ENCODE measurements at regions not wholly inside any gene's neighbourhood (a gene's known extent, or its start where the extent isn't known, plus 50 kb on each side); places are given as distances from the start of the nearest gene placed in this dataset.

GRCh38 chrX:116281106-116281505 is 110.6 kb downstream of the AGTR2 start:
- H3K4me2 ChIP-seq (ENCODE audit: control insufficient read depth, extremely low read depth, insufficient read depth, low read depth, low read length): no peak overlapping the region
- H3K36me3 ChIP-seq (ENCODE audit: control insufficient read depth in 2 of 2, extremely low read depth in 1 of 2, insufficient read depth in 2 of 2, low read length in 2 of 2): no peaks in the 10 kb centered on the region
- H4K20me1 ChIP-seq (ENCODE audit: control insufficient read depth, extremely low read depth, insufficient read depth, low read length): no peaks in the 10 kb centered on the region
- peak; percentile 62 for FAIRE-seq
- peak overlapping the region; percentile 23 for H3K27ac ChIP-seq (ENCODE audit: control insufficient read depth, insufficient read depth, low read length)
- no peaks in the 10 kb centered on the region for H3K9me1 ChIP-seq (ENCODE audit: control insufficient read depth, extremely low read depth, insufficient read depth, low read length)
- no peaks in the 10 kb centered on the region for H3K27me3 ChIP-seq (ENCODE audit: control insufficient read depth, extremely low read depth, insufficient read depth, low read length)
- DNase-seq (ENCODE audit: low read depth, low spot score): peak; percentile 30
- dilution Hi-C loops (cut with MboI; ENCODE audit: extremely low pct_ligation_motif_present, low sequenced_read_pairs): no loop called here
- H2AFZ ChIP-seq (ENCODE audit: control insufficient read depth, low read length): no peak overlapping the region
- H3K9ac ChIP-seq (ENCODE audit: control insufficient read depth, extremely low read depth, insufficient read depth, low read length): no peak overlapping the region
- TF ChIP-seq EZH2 (IDR thresholded peaks at IDR 0.05; ENCODE audit: low read length): no peak
- TF ChIP-seq CTCF (optimal IDR thresholded peaks at IDR 0.05 in 1 of 3, IDR thresholded peaks at IDR 0.05 in 1 of 3, conservative IDR thresholded peaks at IDR 0.05 in 1 of 3; ENCODE audit: extremely low read depth in 1 of 3, insufficient read depth in 2 of 3, low read length in 3 of 3): no peak
- H3K4me3 ChIP-seq (ENCODE audit: control insufficient read depth in 2 of 3, extremely low read depth in 1 of 3, insufficient read depth in 2 of 3, low read depth in 1 of 3, low read length in 3 of 3): no peak overlapping the region
- no peaks in the 10 kb centered on the region for H3K79me2 ChIP-seq (ENCODE audit: control insufficient read depth, insufficient read depth, low read length)
- H3K9me3 ChIP-seq (ENCODE audit: control insufficient read depth, low read depth, low read length): no peaks in the 10 kb centered on the region
- peaks cover 16% of the 10 kb centered on the region for H3K4me1 ChIP-seq (ENCODE audit: control insufficient read depth, extremely low read depth, insufficient read depth, low read length)

- Histone ChIP-seq H3K36me3 (ENCODE audit: control insufficient read depth in 2 of 2, extremely low read depth in 1 of 2, insufficient read depth in 2 of 2, low read length in 2 of 2) (no peaks in the 10 kb centered on the region), H4K20me1 (ENCODE audit: control insufficient read depth, extremely low read depth, insufficient read depth, low read length) (no peaks in the 10 kb centered on the region), H3K4me1 (ENCODE audit: control insufficient read depth, extremely low read depth, insufficient read depth, low read length) (peaks cover 16% of the 10 kb centered on the region), H3K27me3 (ENCODE audit: control insufficient read depth, extremely low read depth, insufficient read depth, low read length) (no peaks in the 10 kb centered on the region), H3K79me2 (ENCODE audit: control insufficient read depth, insufficient read depth, low read length) (no peaks in the 10 kb centered on the region), H2AFZ (ENCODE audit: control insufficient read depth, low read length) (no peak overlapping the region), H3K9ac (ENCODE audit: control insufficient read depth, extremely low read depth, insufficient read depth, low read length) (no peak overlapping the region), H3K9me3 (ENCODE audit: control insufficient read depth, low read depth, low read length) (no peaks in the 10 kb centered on the region), H3K4me2 (ENCODE audit: control insufficient read depth, extremely low read depth, insufficient read depth, low read depth, low read length) (no peak overlapping the region), H3K4me3 (ENCODE audit: control insufficient read depth in 2 of 3, extremely low read depth in 1 of 3, insufficient read depth in 2 of 3, low read depth in 1 of 3, low read length in 3 of 3) (no peak overlapping the region), H3K27ac (ENCODE audit: control insufficient read depth, insufficient read depth, low read length) (no peak overlapping the region), H3K9me1 (ENCODE audit: control insufficient read depth, extremely low read depth, insufficient read depth, low read length) (no peaks in the 10 kb centered on the region)
- DNase-seq (ENCODE audit: low read depth, low spot score): no peak
- no peak for FAIRE-seq
- TF ChIP-seq CTCF (optimal IDR thresholded peaks at IDR 0.05 in 1 of 3, IDR thresholded peaks at IDR 0.05 in 1 of 3, conservative IDR thresholded peaks at IDR 0.05 in 1 of 3; ENCODE audit: extremely low read depth in 1 of 3, insufficient read depth in 2 of 3, low read length in 3 of 3) (no peak), EZH2 (IDR thresholded peaks at IDR 0.05; ENCODE audit: low read length) (no peak)
- dilution Hi-C loops (cut with MboI; ENCODE audit: extremely low pct_ligation_motif_present, low sequenced_read_pairs): no loop called here
Measured at GRCh38 chrX:116282751-116283150, 112.2 kb downstream of the AGTR2 start.
